HEK293 (cell line): ENCODE measurements at regions not wholly inside any gene's neighbourhood (a gene's known extent, or its start where the extent isn't known, plus 50 kb on each side); places are given as distances from the start of the nearest gene placed in this dataset.

Experiments
- GLIS1 ChIP-seq: fragments of 450-650 bp; formaldehyde crosslinking; IDR thresholded peaks from 2 replicates; pipeline ENCODE4 v1.5.1; 2016; ENCODE audit warnings: missing biosample characterization, missing genetic modification characterization
- ZNF433 ChIP-seq: fragments of 450-650 bp; formaldehyde crosslinking; IDR thresholded peaks from 2 replicates; pipeline ENCODE4 v1.5.1; 2016; ENCODE audit warnings: missing biosample characterization, missing genetic modification characterization, low read depth
- ZNF521 ChIP-seq: fragments of 450-650 bp; formaldehyde crosslinking; IDR thresholded peaks from 2 replicates; pipeline ENCODE4 v1.5.1; 2017; ENCODE audit warnings: missing biosample characterization, mild to moderate bottlenecking, missing genetic modification characterization
- ZNF530 ChIP-seq: fragments of 450-650 bp; formaldehyde crosslinking; IDR thresholded peaks from 2 replicates; pipeline ENCODE4 v1.5.1; 2016; ENCODE audit warnings: low read depth, missing biosample characterization, missing genetic modification characterization
- TF ChIP-seq, protein P1 (sequence below): IDR thresholded peaks from 2 replicates; pipeline ENCODE4 v1.6.1; 2011; ENCODE audit warnings: mild to moderate bottlenecking, low read depth, low read length, borderline replicate concordance
- TF ChIP-seq, protein P2 (sequence below): fragments of 450-650 bp; formaldehyde crosslinking; IDR thresholded peaks from 2 replicates; pipeline ENCODE4 v1.5.1; 2016; ENCODE audit warnings: missing biosample characterization, missing genetic modification characterization
- TF ChIP-seq, protein P3 (sequence below): fragments of 450-650 bp; formaldehyde crosslinking; IDR thresholded peaks from 2 replicates; pipeline ENCODE4 v1.5.1; 2016; ENCODE audit warnings: missing biosample characterization, missing genetic modification characterization
- TF ChIP-seq, protein P4 (sequence below): fragments of 450-650 bp; formaldehyde crosslinking; IDR thresholded peaks from 2 replicates; pipeline ENCODE4 v1.5.1; 2016; ENCODE audit warnings: missing biosample characterization, missing genetic modification characterization

DNA sequence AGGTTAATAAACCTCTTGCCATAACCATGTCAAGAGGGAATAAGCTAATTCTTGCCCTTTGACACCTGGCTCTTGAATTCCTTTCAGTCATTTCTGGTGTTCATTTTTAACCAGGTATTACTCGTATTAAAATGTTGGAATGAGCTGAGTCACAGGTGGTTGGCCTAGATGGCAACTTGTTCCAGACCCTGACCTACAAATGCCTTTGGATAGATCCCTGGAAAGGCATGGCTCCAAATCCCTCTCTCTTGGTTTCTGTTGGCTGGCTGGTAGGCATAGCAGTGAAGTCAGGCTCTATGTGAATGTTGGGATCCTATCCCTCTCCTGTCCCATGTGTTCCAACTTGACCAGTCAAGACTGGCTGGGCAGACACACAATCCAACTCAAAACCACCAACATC lies 277.1 kb upstream of the PROK2 start:
- TF ChIP-seq, protein P1, sequence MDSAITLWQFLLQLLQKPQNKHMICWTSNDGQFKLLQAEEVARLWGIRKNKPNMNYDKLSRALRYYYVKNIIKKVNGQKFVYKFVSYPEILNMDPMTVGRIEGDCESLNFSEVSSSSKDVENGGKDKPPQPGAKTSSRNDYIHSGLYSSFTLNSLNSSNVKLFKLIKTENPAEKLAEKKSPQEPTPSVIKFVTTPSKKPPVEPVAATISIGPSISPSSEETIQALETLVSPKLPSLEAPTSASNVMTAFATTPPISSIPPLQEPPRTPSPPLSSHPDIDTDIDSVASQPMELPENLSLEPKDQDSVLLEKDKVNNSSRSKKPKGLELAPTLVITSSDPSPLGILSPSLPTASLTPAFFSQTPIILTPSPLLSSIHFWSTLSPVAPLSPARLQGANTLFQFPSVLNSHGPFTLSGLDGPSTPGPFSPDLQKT: no peak
- no peak for TF ChIP-seq ZNF433
- TF ChIP-seq ZNF521 (tag by site-specific recombination): no peak
- TF ChIP-seq, protein P2, sequence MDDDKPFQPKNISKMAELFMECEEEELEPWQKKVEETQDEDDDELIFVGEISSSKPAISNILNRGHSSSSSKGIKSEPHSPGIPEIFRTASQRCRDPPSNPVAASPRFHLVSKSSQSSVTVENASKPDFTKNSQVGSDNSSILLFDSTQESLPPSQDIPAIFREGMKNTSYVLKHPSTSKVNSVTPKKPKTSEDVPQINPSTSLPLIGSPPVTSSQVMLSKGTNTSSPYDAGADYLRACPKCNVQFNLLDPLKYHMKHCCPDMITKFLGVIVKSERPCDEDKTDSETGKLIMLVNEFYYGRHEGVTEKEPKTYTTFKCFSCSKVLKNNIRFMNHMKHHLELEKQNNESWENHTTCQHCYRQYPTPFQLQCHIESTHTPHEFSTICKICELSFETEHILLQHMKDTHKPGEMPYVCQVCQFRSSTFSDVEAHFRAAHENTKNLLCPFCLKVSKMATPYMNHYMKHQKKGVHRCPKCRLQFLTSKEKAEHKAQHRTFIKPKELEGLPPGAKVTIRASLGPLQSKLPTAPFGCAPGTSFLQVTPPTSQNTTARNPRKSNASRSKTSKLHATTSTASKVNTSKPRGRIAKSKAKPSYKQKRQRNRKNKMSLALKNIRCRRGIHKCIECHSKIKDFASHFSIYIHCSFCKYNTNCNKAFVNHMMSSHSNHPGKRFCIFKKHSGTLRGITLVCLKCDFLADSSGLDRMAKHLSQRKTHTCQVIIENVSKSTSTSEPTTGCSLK (tag by site-specific recombination): no peak
- TF ChIP-seq, protein P3, sequence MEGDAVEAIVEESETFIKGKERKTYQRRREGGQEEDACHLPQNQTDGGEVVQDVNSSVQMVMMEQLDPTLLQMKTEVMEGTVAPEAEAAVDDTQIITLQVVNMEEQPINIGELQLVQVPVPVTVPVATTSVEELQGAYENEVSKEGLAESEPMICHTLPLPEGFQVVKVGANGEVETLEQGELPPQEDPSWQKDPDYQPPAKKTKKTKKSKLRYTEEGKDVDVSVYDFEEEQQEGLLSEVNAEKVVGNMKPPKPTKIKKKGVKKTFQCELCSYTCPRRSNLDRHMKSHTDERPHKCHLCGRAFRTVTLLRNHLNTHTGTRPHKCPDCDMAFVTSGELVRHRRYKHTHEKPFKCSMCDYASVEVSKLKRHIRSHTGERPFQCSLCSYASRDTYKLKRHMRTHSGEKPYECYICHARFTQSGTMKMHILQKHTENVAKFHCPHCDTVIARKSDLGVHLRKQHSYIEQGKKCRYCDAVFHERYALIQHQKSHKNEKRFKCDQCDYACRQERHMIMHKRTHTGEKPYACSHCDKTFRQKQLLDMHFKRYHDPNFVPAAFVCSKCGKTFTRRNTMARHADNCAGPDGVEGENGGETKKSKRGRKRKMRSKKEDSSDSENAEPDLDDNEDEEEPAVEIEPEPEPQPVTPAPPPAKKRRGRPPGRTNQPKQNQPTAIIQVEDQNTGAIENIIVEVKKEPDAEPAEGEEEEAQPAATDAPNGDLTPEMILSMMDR (tag by site-specific recombination): no peak
- TF ChIP-seq, protein P4, sequence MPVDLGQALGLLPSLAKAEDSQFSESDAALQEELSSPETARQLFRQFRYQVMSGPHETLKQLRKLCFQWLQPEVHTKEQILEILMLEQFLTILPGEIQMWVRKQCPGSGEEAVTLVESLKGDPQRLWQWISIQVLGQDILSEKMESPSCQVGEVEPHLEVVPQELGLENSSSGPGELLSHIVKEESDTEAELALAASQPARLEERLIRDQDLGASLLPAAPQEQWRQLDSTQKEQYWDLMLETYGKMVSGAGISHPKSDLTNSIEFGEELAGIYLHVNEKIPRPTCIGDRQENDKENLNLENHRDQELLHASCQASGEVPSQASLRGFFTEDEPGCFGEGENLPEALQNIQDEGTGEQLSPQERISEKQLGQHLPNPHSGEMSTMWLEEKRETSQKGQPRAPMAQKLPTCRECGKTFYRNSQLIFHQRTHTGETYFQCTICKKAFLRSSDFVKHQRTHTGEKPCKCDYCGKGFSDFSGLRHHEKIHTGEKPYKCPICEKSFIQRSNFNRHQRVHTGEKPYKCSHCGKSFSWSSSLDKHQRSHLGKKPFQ: no peak
- TF ChIP-seq ZNF530 (tag by site-specific recombination): no peak
- no peak for TF ChIP-seq GLIS1 (tag by site-specific recombination)
